Fibroblast of lung (primary cell): ENCODE measurements at regions not wholly inside any gene's neighbourhood (a gene's known extent, or its start where the extent isn't known, plus 50 kb on each side); places are given as distances from the start of the nearest gene placed in this dataset.

Source experiments
- DNase-seq, 2 donors: peaks; one replicate each; pipeline versions ENCODE4 v3.0.0 to v3.0.0-alpha.2; 2010; ENCODE audit warnings: low read depth in 2 of 2
- H2AFZ ChIP-seq: 2 replicates; pipeline ENCODE4 v1.5.1; 2012; ENCODE audit warnings: low read length, control low read depth, inconsistent platforms
- H3K27ac ChIP-seq: 2 replicates; pipeline ENCODE4 v1.5.1; 2011; ENCODE audit warnings: low read length, control low read depth; ENCODE audit not compliant: insufficient read depth
- H3K27me3 ChIP-seq: 2 replicates; pipeline ENCODE4 v1.5.1; 2011; ENCODE audit warnings: mild to moderate bottlenecking, low read length; ENCODE audit not compliant: control insufficient read depth, insufficient read depth
- H3K36me3 ChIP-seq: 2 replicates; pipeline ENCODE4 v1.5.1; 2011; ENCODE audit warnings: low read length; ENCODE audit not compliant: control insufficient read depth, insufficient read depth
- H3K4me1 ChIP-seq: 2 replicates; pipeline ENCODE4 v1.5.1; 2011; ENCODE audit warnings: low read length; ENCODE audit not compliant: control insufficient read depth, insufficient read depth; ENCODE audit errors: extremely low read depth
- H3K4me2 ChIP-seq: 2 replicates; pipeline ENCODE4 v1.5.1; 2011; ENCODE audit warnings: low read length, control low read depth; ENCODE audit not compliant: insufficient read depth; ENCODE audit errors: extremely low read depth
- H3K4me3 ChIP-seq, 4 experiments: fragments of 200-600 bp in 1 of 4; sonication (generic) in 1 of 4; replicated peaks in 1 of 4; 2 replicates each; pipeline ENCODE4 v1.5.1; 2011 to 2016; ENCODE audit warnings: low read length in 4 of 4, low read depth in 3 of 4, mild to moderate bottlenecking in 3 of 4, control low read depth in 2 of 4, inconsistent platforms in 1 of 4, mixed read lengths in 1 of 4; ENCODE audit not compliant: insufficient read depth in 1 of 4; ENCODE audit errors: control extremely low read depth in 1 of 4
- H3K79me2 ChIP-seq: 2 replicates; pipeline ENCODE4 v1.5.1; 2012; ENCODE audit warnings: mild to moderate bottlenecking, low read length, inconsistent platforms; ENCODE audit not compliant: control insufficient read depth, insufficient read depth
- H3K9ac ChIP-seq: 2 replicates; pipeline ENCODE4 v1.5.1; 2011; ENCODE audit warnings: mild to moderate bottlenecking, low read length, control low read depth; ENCODE audit not compliant: insufficient read depth
- H3K9me3 ChIP-seq: 2 replicates; pipeline ENCODE4 v1.5.1; 2012; ENCODE audit warnings: low read depth, low read length; ENCODE audit not compliant: control insufficient read depth, insufficient read depth
- H4K20me1 ChIP-seq: 2 replicates; pipeline ENCODE4 v1.5.1; 2011; ENCODE audit warnings: low read length; ENCODE audit not compliant: control insufficient read depth, insufficient read depth; ENCODE audit errors: extremely low read depth
- EZH2 ChIP-seq: IDR thresholded peaks from 2 replicates; pipeline ENCODE4 v1.5.1; 2012; ENCODE audit warnings: low read length, control low read depth, mild to moderate bottlenecking; ENCODE audit errors: missing control alignments
- TF ChIP-seq, protein P1 (sequence below), 2 donors: IDR thresholded peaks in 1 of 2; conservative IDR thresholded peaks in 1 of 2; 1 replicate in 1 of 2; 2 replicates in 1 of 2; pipeline ENCODE4 v1.5.1; 2011 to 2012; ENCODE audit warnings: low read length in 2 of 2, control low read depth in 1 of 2, inconsistent platforms in 1 of 2, low read depth in 1 of 2, mild to moderate bottlenecking in 1 of 2

DNA sequence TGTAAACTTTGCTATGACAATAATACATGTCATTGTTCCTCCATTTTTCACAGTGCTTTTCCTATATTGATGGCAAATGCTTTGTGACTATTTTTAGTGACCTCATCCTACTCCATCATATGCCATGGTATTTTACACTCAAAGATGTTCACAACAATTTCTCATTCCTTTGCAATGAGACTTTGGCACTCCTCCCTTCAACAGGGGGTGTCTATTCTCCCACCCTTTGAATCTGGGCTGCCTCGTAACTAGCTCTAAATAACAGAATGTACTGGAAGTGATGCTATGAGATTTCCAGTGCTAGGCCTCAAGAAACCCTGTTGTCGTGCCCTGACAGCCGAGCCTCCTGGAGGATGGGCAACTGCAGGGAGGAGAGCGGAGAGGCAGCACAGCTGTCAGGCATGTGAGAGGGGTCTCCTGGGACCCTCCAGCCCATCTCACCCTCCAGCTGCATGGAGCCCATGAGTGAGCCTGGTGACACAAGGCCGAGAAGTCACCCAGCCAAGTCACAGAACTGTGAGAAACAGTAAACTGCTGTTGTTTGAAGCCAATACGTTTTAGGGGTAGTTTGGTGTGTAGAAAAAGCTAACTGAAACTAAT lies 103.1 kb upstream of the APCDD1 start:
- Histone ChIP-seq H3K4me2 (no peak overlapping the region), H3K4me3 (no peak overlapping the region), H2AFZ (peak overlapping the region; percentile 60), H3K79me2 (no peaks in the 10 kb centered on the region), H4K20me1 (no peaks in the 10 kb centered on the region), H3K4me1 (peaks cover 6% of the 10 kb centered on the region), H3K27me3 (no peaks in the 10 kb centered on the region), H3K36me3 (no peaks in the 10 kb centered on the region), H3K9me3 (no peaks in the 10 kb centered on the region), H3K27ac (no peak overlapping the region), H3K9ac (no peak overlapping the region)
- TF ChIP-seq EZH2 = no peak
- TF ChIP-seq, protein P1, sequence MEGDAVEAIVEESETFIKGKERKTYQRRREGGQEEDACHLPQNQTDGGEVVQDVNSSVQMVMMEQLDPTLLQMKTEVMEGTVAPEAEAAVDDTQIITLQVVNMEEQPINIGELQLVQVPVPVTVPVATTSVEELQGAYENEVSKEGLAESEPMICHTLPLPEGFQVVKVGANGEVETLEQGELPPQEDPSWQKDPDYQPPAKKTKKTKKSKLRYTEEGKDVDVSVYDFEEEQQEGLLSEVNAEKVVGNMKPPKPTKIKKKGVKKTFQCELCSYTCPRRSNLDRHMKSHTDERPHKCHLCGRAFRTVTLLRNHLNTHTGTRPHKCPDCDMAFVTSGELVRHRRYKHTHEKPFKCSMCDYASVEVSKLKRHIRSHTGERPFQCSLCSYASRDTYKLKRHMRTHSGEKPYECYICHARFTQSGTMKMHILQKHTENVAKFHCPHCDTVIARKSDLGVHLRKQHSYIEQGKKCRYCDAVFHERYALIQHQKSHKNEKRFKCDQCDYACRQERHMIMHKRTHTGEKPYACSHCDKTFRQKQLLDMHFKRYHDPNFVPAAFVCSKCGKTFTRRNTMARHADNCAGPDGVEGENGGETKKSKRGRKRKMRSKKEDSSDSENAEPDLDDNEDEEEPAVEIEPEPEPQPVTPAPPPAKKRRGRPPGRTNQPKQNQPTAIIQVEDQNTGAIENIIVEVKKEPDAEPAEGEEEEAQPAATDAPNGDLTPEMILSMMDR (conservative IDR thresholded peaks at IDR 0.05 in 1 of 2, IDR thresholded peaks at IDR 0.05 in 1 of 2; ENCODE audit: low read depth in 1 of 2, low read length in 2 of 2) = no peak
- DNase-seq = peak in 1 of 2 donors; percentile 47

- Histone ChIP-seq H3K4me1 (peaks cover 6% of the 10 kb centered on the region), H3K9me3 (no peaks in the 10 kb centered on the region), H3K4me3 (no peak overlapping the region), H4K20me1 (no peaks in the 10 kb centered on the region), H3K27ac (no peak overlapping the region), H3K36me3 (no peaks in the 10 kb centered on the region), H2AFZ (no peak overlapping the region), H3K4me2 (no peak overlapping the region), H3K27me3 (no peaks in the 10 kb centered on the region), H3K9ac (no peak overlapping the region), H3K79me2 (no peaks in the 10 kb centered on the region)
- no peak for TF ChIP-seq EZH2
- TF ChIP-seq, protein P1 (conservative IDR thresholded peaks at IDR 0.05 in 1 of 2, IDR thresholded peaks at IDR 0.05 in 1 of 2; ENCODE audit: low read depth in 1 of 2, low read length in 2 of 2) = no peak
- no peak for DNase-seq
These were observed 102.6 kb upstream of the APCDD1 start for GRCh38 chr18:10351858-10352257.

- no peak for DNase-seq
- Histone ChIP-seq H3K4me1 (peaks cover 6% of the 10 kb centered on the region), H3K36me3 (no peaks in the 10 kb centered on the region), H3K4me2 (no peak overlapping the region), H3K9ac (no peak overlapping the region), H3K27ac (no peak overlapping the region), H4K20me1 (no peaks in the 10 kb centered on the region), H3K9me3 (no peaks in the 10 kb centered on the region), H3K4me3 (no peak overlapping the region), H2AFZ (no peak overlapping the region), H3K27me3 (no peaks in the 10 kb centered on the region), H3K79me2 (no peaks in the 10 kb centered on the region)
- TF ChIP-seq, protein P1 (conservative IDR thresholded peaks at IDR 0.05 in 1 of 2, IDR thresholded peaks at IDR 0.05 in 1 of 2; ENCODE audit: low read depth in 1 of 2, low read length in 2 of 2) = no peak
- TF ChIP-seq EZH2 = no peak
These were observed 101.8 kb upstream of the APCDD1 start for GRCh38 chr18:10352671-10353070.
